ENCODE measurements at regions not wholly inside any gene's neighbourhood (a gene's known extent, or its start where the extent isn't known, plus 50 kb on each side); places are given as distances from the start of the nearest gene placed in this dataset.

GRCh38 chr5:166648736-166649135 lies 1642.7 kb upstream of the WWC1 start:
- no peaks in the 10 kb centered on the region for H3K4me1 ChIP-seq

DNA sequence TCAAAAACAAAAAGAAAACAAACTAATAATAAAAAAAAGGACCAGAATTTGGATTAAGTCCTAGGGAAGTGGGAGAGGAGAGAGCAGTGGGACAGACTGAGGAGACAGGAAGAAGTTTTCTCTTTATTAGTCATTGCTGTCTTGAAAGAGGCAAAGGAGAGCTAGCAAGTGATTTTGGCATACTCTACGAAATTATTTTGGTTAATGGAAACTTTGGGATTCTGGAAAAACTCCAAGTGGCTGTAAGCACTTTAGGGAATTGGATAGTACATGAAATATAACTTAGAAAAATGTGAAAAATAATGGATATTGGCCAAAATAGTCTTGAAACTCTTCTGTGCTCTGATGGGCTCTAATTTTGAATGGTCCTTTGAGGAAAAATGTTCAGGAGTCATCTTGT lies 1641.8 kb upstream of the WWC1 start:
- DNase-seq: no peak
- no peaks in the 10 kb centered on the region for H3K4me1 ChIP-seq
- no peak overlapping the region for H3K4me3 ChIP-seq
- no peaks in the 10 kb centered on the region for H3K9me3 ChIP-seq
- TF ChIP-seq, protein P1, sequence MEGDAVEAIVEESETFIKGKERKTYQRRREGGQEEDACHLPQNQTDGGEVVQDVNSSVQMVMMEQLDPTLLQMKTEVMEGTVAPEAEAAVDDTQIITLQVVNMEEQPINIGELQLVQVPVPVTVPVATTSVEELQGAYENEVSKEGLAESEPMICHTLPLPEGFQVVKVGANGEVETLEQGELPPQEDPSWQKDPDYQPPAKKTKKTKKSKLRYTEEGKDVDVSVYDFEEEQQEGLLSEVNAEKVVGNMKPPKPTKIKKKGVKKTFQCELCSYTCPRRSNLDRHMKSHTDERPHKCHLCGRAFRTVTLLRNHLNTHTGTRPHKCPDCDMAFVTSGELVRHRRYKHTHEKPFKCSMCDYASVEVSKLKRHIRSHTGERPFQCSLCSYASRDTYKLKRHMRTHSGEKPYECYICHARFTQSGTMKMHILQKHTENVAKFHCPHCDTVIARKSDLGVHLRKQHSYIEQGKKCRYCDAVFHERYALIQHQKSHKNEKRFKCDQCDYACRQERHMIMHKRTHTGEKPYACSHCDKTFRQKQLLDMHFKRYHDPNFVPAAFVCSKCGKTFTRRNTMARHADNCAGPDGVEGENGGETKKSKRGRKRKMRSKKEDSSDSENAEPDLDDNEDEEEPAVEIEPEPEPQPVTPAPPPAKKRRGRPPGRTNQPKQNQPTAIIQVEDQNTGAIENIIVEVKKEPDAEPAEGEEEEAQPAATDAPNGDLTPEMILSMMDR (IDR thresholded peaks at IDR 0.05): no peak
- H3K36me3 ChIP-seq: no peaks in the 10 kb centered on the region
- H3K27ac ChIP-seq: no peak overlapping the region
- no peaks in the 10 kb centered on the region for H3K27me3 ChIP-seq
- intact Hi-C loops (cut with DNase I; ENCODE audit: low total_unique reads): no loop called here

More at GRCh38 chr5:166648736-166649135, 1642.7 kb upstream of the WWC1 start:
- intact Hi-C loops (cut with DNase I; ENCODE audit: low total_unique reads): no loop called here
- Histone ChIP-seq H3K9me3 (no peaks in the 10 kb centered on the region), H3K27me3 (no peaks in the 10 kb centered on the region), H3K4me3 (no peak overlapping the region), H3K36me3 (no peaks in the 10 kb centered on the region), H3K27ac (no peak overlapping the region)
- TF ChIP-seq, protein P1 (IDR thresholded peaks at IDR 0.05): no peak
- DNase-seq: no peak

DNA sequence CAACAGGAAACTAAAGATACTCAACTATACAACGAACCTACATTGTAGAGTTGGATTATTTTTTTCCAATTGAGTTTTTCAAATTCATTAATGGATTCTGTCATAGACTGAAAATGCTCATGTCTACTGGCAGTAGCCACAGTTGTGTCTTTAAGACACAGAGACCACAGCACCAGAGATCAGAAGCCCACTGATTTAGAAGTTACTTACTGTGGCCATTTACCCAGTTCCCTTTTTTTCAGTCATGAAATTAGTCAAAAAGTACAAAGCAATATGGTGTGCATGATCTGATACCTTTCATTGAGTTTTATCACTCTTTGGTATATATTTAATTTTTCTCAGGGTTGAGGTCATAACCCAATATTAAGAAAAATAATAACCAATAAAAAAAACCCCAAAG lies 1640.2 kb upstream of the WWC1 start:
- no peak for DNase-seq
- no peak overlapping the region for H3K27ac ChIP-seq
- TF ChIP-seq, protein P1 (IDR thresholded peaks at IDR 0.05): no peak
- no peaks in the 10 kb centered on the region for H3K27me3 ChIP-seq
- no peaks in the 10 kb centered on the region for H3K36me3 ChIP-seq
- intact Hi-C loops (cut with DNase I; ENCODE audit: low total_unique reads): no loop called here
- no peak overlapping the region for H3K4me3 ChIP-seq
- no peaks in the 10 kb centered on the region for H3K4me1 ChIP-seq
- no peaks in the 10 kb centered on the region for H3K9me3 ChIP-seq

DNA sequence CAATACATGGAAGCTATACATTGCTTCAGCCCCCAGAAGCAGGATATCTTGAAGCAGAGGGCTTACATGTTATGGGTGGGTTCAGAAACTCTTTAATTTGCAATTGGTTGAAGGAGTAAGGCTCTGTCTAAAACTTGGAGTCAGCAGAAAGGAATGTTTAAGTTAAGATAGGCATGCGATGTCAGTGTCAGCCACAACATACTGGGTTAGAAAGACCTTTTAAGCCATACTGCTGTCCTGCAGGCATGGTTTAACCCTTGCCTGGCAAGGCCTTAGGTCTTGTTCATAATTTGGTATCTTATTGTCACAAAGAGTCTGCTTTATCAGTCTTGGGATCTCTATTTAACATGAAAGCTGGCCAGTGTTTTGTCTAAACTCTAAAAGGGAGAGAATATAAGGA lies 1619.6 kb upstream of the WWC1 start:
- Histone ChIP-seq H3K4me1 (no peaks in the 10 kb centered on the region), H3K36me3 (no peaks in the 10 kb centered on the region), H3K9me3 (no peaks in the 10 kb centered on the region), H3K4me3 (no peak overlapping the region), H3K27ac (no peak overlapping the region), H3K27me3 (no peaks in the 10 kb centered on the region)
- TF ChIP-seq, protein P1 (IDR thresholded peaks at IDR 0.05): no peak
- DNase-seq: no peak
- intact Hi-C loops (cut with DNase I; ENCODE audit: low total_unique reads): no loop called here

GRCh38 chr5:166672431-166672830 lies 1619.0 kb upstream of the WWC1 start:
- H3K27me3 ChIP-seq: no peaks in the 10 kb centered on the region
- H3K4me1 ChIP-seq: no peaks in the 10 kb centered on the region
- no peak overlapping the region for H3K4me3 ChIP-seq
- DNase-seq: no peak
- TF ChIP-seq, protein P1 (IDR thresholded peaks at IDR 0.05): no peak
- H3K36me3 ChIP-seq: no peaks in the 10 kb centered on the region
- intact Hi-C loops (cut with DNase I; ENCODE audit: low total_unique reads): no loop called here
- no peak overlapping the region for H3K27ac ChIP-seq
- H3K9me3 ChIP-seq: no peaks in the 10 kb centered on the region

DNA sequence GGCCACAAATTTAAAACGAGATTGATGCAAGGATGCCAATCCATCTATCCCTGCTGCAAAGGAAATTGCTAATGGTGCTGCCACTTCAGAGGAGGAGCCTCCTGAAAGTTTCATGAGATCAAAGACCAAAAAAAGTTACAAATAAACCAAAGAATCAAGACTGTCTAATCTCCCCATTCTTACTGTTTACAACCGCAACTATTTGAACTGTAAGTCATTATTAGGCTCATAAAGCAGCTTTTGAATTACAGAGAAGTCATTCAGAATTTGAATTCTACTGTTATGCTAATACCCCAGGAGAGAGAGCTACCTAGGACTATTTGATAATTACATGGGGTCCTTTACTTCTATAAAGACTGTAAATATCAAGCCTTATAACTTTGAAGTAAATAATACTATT lies 1613.6 kb upstream of the WWC1 start:
- intact Hi-C loops (cut with DNase I; ENCODE audit: low total_unique reads): no loop called here
- no peak for DNase-seq
- H3K9me3 ChIP-seq: no peaks in the 10 kb centered on the region
- no peaks in the 10 kb centered on the region for H3K27me3 ChIP-seq
- H3K36me3 ChIP-seq: no peaks in the 10 kb centered on the region
- no peak overlapping the region for H3K27ac ChIP-seq
- H3K4me1 ChIP-seq: no peaks in the 10 kb centered on the region
- TF ChIP-seq, protein P1 (IDR thresholded peaks at IDR 0.05): no peak
- H3K4me3 ChIP-seq: no peak overlapping the region

All from tibial artery (tissue), 4 donors.